KBM-7 (cell line): ENCODE measurements at regions not wholly inside any gene's neighbourhood (a gene's known extent, or its start where the extent isn't known, plus 50 kb on each side); places are given as distances from the start of the nearest gene placed in this dataset.

Experiments used
- DNase-seq: peaks from one replicate; pipeline ENCODE4 v3.0.0-alpha.2; 2015
- in situ Hi-C: fragments of 300-500 bp; cut with MboI; formaldehyde crosslinking; loops from 2 replicates; pipeline ENCODE4 v1.14.3; 2020; ENCODE audit warnings: low sequenced_read_pairs, low pct_unique_long_range_greater_than_20kb, mixed read lengths

GRCh38 chr10:57188846-57189245 lies 827.8 kb upstream of the ZWINT start:
- in situ Hi-C loops = no loop called here
- no peak for DNase-seq

- no peak for DNase-seq
- in situ Hi-C loops = no loop called here
Measured at GRCh38 chr10:57186201-57186600, 825.1 kb upstream of the ZWINT start.

DNA sequence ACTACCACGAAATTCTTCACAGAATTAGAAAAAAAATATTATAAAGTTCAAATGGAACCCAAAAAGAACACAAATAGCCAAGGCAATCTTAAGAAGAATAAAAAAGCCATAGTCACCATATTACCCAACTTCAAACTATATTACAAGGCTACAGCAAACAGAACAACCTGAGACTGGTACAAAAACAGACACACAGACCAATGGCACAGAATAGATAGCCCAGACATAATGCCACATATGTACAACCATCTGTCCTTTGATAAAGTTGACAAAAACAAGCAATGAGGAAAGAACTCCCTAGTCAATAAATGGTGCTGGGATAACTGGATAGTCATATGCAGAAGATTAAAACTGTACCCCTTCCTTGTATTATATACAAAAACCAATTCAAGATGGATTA lies 808.5 kb upstream of the ZWINT start:
- in situ Hi-C loops = no loop called here
- DNase-seq = no peak

GRCh38 chr10:57168611-57169240 lies 807.7 kb upstream of the ZWINT start:
- in situ Hi-C loops = no loop called here
- DNase-seq = no peak

DNA sequence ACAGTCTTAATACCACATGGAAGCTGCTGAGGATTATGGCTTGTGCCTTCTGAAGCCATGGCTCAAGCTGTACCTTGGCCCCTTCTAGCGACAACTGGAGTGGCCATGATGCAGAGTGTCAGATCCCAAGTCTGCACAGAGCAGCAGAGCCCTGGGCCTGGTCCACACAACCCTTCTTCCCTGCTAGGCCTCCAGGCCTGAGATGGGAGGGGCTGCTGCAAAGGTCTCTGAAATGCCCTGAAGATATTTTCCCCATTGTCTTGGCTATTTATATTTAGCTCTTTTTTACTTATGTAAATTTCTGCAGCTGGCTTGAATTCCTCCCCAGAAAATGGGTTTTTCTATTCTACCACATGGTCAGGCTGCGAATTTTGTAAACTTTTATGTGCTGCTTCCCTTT lies 804.6 kb upstream of the ZWINT start:
- in situ Hi-C loops = no loop called here

DNA sequence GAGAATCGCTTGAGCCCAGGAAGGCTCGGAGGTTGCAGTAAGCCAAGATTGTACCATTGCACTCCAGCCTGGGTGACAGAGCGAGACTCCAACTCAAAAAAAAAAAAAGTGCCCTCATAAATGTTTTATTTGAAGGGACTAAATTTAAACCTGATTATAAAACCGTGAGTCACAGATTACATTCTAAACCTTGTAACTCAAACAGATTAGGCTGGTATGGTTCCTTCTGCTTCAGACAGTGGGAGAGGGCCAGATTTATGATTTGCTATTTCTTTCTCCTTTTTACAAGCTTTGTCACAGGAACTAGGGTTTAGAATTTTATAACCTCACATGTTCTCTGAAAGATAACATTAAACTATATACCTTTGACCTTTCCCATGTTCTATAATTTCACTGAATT lies 801.2 kb upstream of the ZWINT start:
- in situ Hi-C loops = no loop called here
- no peak for DNase-seq

More for the DNA sequence above, 804.6 kb upstream of the ZWINT start:
- DNase-seq = no peak

- in situ Hi-C loops = no loop called here
- DNase-seq = no peak
Measured at GRCh38 chr10:57161157-57161556, 800.1 kb upstream of the ZWINT start.

DNA sequence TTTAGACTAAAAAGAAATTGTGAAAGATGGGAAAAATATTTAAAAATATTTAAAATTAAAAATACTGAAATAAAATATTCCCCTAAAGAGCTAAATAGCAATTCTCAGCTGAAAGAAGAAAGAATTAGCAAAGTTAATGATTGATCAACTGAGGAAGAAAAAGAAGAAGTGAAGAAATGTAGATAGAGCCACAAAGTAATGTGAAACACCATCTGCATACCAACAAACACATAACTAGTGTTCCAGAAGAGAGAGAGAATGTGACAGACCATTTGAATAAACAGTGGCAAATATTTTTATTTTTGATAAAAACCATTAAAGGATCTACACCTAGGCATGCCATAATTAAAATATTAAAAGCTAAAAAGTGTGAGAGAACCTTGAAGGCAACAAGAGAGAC lies 784.5 kb upstream of the ZWINT start:
- in situ Hi-C loops = no loop called here
- DNase-seq = no peak

GRCh38 chr10:57142925-57143576 lies 782.0 kb upstream of the ZWINT start:
- in situ Hi-C loops = no loop called here
- DNase-seq = no peak

DNA sequence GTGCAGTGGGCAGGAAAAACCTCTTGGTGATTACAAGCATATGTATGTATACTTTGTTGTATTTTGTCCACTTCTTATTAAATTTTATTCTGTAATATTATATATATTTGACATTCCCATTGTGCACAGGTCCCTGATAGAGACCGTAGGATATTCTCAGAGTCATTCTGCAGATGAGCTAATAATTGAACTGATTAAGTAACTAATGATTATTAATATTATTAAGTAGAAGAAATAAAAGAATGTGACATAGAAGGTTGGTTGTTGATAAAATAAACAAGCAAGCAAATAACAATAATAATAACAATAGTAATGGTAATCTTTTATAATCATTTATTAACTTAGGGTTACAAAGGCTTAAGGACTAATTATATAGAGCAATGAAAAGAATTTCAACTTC lies 780.6 kb upstream of the ZWINT start:
- in situ Hi-C loops = no loop called here

GRCh38 chr10:57119684-57120083 lies 758.6 kb upstream of the ZWINT start:
- no peak for DNase-seq
- in situ Hi-C loops = no loop called here

More for the DNA sequence above, 780.6 kb upstream of the ZWINT start:
- no peak for DNase-seq

- no peak for DNase-seq
- in situ Hi-C loops = no loop called here
Measured at GRCh38 chr10:57113545-57113944, 752.5 kb upstream of the ZWINT start.

GRCh38 chr10:57102236-57102635 lies 741.2 kb upstream of the ZWINT start:
- in situ Hi-C loops = no loop called here
- no peak for DNase-seq

DNA sequence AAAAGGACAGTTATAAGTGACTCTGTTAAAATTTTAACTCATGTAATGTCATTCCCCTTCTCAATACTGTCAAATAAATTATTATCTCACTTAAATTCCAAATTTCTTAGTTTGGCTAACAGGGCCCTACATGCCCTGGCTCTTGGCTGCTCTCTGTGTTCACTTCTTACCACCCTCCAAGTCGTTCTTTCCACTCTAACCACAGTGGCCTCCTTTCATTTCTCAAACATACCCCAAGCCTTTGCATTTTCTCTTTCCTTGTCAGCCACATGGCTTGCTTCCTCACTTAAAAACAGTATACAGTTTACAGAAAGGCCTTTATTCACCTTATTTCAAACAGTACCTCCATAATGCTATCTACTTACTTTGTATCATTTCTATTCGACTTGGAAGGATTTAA lies 737.1 kb upstream of the ZWINT start:
- no peak for DNase-seq
- in situ Hi-C loops = no loop called here

DNA sequence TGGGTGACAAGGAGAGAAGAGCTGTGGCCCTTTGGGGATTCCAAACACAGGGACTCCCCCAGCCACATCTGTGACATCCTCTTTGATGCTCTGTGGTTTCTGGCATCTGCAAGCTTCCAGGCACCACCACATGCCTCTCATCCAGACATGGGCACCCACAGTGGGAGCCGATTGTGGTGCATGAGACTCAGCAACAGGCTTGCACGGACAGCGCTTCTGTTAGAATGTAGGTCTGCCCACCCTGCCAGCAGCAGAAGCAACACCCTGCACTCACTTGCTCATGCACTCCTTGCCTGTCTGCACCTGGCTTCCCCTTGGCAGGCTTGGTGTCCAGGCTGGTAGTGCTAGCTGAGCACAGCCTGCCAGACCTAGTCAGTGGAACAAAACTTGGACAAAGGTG lies 735.0 kb upstream of the ZWINT start:
- in situ Hi-C loops = no loop called here
- DNase-seq = no peak

GRCh38 chr10:57094965-57095364 lies 733.9 kb upstream of the ZWINT start:
- in situ Hi-C loops = no loop called here
- no peak for DNase-seq

GRCh38 chr10:57094083-57094482 lies 733.0 kb upstream of the ZWINT start:
- in situ Hi-C loops = no loop called here
- no peak for DNase-seq

DNA sequence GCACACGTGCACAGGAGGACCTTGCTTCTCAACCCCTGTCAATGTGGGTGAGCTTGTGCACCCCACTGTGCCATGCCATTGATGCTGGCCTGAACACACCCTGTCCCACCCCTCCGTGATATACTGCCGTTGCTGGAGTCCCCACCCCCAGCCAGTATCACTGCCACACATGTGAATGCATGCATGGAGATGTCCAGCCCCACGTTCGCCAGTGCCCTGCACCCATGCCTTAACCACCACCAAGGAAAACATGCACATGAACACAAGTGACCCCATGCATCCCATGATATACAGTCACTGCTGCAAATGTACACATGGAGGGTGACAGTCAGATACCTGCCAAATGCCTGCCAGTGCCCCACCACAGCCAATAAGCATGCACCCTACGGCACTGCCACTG lies 692.5 kb upstream of the ZWINT start:
- in situ Hi-C loops = no loop called here
- DNase-seq = no peak

- no peak for DNase-seq
- in situ Hi-C loops = no loop called here
Measured at GRCh38 chr10:57049096-57049495, 688.0 kb upstream of the ZWINT start.

GRCh38 chr10:57038531-57038930 lies 677.5 kb upstream of the ZWINT start:
- in situ Hi-C loops = no loop called here

DNA sequence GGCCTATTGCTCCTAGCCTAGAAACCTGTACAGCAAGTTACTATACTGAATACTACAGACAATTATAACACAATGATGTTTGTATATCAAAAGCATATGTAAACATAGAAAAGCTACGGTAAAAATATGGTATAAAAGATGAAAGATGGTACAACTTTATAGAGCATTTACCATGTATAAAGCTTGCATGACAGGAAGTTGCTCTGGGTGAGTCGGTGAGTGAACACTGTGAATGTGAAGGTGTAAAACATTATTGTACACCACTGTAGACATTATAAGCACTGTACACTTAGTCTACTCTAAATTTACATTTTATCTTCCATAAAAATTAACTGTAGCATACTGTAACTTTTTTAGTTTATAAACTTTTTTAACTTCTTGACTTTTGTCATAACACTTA lies 674.3 kb upstream of the ZWINT start:
- in situ Hi-C loops = no loop called here
- no peak for DNase-seq

More at GRCh38 chr10:57038531-57038930, 677.5 kb upstream of the ZWINT start:
- no peak for DNase-seq
